ENCODE measurements at regions not wholly inside any gene's neighbourhood (a gene's known extent, or its start where the extent isn't known, plus 50 kb on each side); places are given as distances from the start of the nearest gene placed in this dataset.
"Not testable (repeated sequence)": the region's sequence is repeated elsewhere in the genome, so short reads cannot be mapped to it uniquely, and the experiment has no call there.

GRCh38 chr3:18188491-18188890, 236.6 kb downstream of the SATB1 start:
- no peak for DNase-seq
- no peak for TF ChIP-seq CTCF (IDR thresholded peaks at IDR 0.05; ENCODE audit: low read depth, low read length)

GRCh38 chr3:18185624-18186023, 239.5 kb downstream of the SATB1 start:
- no peak for TF ChIP-seq CTCF (IDR thresholded peaks at IDR 0.05; ENCODE audit: low read depth, low read length)
- no peaks in the 10 kb centered on the region for H3K36me3 ChIP-seq
- no peaks in the 10 kb centered on the region for H3K9me3 ChIP-seq (ENCODE audit: severe bottlenecking)
- H3K27me3 ChIP-seq (ENCODE audit: insufficient read depth, low read depth, severe bottlenecking): no peaks in the 10 kb centered on the region
- H3K27ac ChIP-seq: no peak overlapping the region
- DNase-seq: no peak
- no peak overlapping the region for H3K4me3 ChIP-seq (ENCODE audit: low read depth, low read length)

More at GRCh38 chr3:18188491-18188890, 236.6 kb downstream of the SATB1 start:
- Histone ChIP-seq H3K36me3 (no peaks in the 10 kb centered on the region), H3K4me3 (ENCODE audit: low read depth, low read length) (no peak overlapping the region), H3K27ac (no peak overlapping the region), H3K27me3 (ENCODE audit: insufficient read depth, low read depth, severe bottlenecking) (no peaks in the 10 kb centered on the region), H3K9me3 (ENCODE audit: severe bottlenecking) (no peaks in the 10 kb centered on the region)

GRCh38 chr3:18182923-18183322, 242.2 kb downstream of the SATB1 start:
- not testable (repeated sequence) for H3K4me3 ChIP-seq (ENCODE audit: low read depth, low read length); H3K9me3 ChIP-seq (ENCODE audit: severe bottlenecking); H3K27ac ChIP-seq; H3K27me3 ChIP-seq (ENCODE audit: insufficient read depth, low read depth, severe bottlenecking); H3K36me3 ChIP-seq; DNase-seq

GRCh38 chr3:18179521-18179920, 245.6 kb downstream of the SATB1 start:
- Histone ChIP-seq H3K27ac (no peak overlapping the region), H3K4me3 (ENCODE audit: low read depth, low read length) (no peak overlapping the region), H3K36me3 (no peaks in the 10 kb centered on the region), H3K27me3 (ENCODE audit: insufficient read depth, low read depth, severe bottlenecking) (no peaks in the 10 kb centered on the region), H3K9me3 (ENCODE audit: severe bottlenecking) (no peaks in the 10 kb centered on the region)
- TF ChIP-seq CTCF (IDR thresholded peaks at IDR 0.05; ENCODE audit: low read depth, low read length): no peak
- DNase-seq: no peak

- no peaks in the 10 kb centered on the region for H3K9me3 ChIP-seq (ENCODE audit: severe bottlenecking)
Measured at GRCh38 chr3:18177271-18177670, 247.9 kb downstream of the SATB1 start.

GRCh38 chr3:18173891-18174290, 251.2 kb downstream of the SATB1 start:
- H3K36me3 ChIP-seq; H3K4me3 ChIP-seq (ENCODE audit: low read depth, low read length); DNase-seq; H3K27ac ChIP-seq; H3K9me3 ChIP-seq (ENCODE audit: severe bottlenecking); H3K27me3 ChIP-seq (ENCODE audit: insufficient read depth, low read depth, severe bottlenecking): not testable (repeated sequence)

More at GRCh38 chr3:18177271-18177670, 247.9 kb downstream of the SATB1 start:
- no peaks in the 10 kb centered on the region for H3K36me3 ChIP-seq
- no peak for DNase-seq
- TF ChIP-seq CTCF (IDR thresholded peaks at IDR 0.05; ENCODE audit: low read depth, low read length): no peak
- no peaks in the 10 kb centered on the region for H3K27me3 ChIP-seq (ENCODE audit: insufficient read depth, low read depth, severe bottlenecking)
- H3K27ac ChIP-seq: no peak overlapping the region
- no peak overlapping the region for H3K4me3 ChIP-seq (ENCODE audit: low read depth, low read length)

GRCh38 chr3:18159681-18160080, 265.5 kb downstream of the SATB1 start:
- no peak for TF ChIP-seq CTCF (IDR thresholded peaks at IDR 0.05; ENCODE audit: low read depth, low read length)
- no peak for DNase-seq
- Histone ChIP-seq H3K4me3 (ENCODE audit: low read depth, low read length) (no peak overlapping the region), H3K27me3 (ENCODE audit: insufficient read depth, low read depth, severe bottlenecking) (no peaks in the 10 kb centered on the region), H3K36me3 (no peaks in the 10 kb centered on the region), H3K27ac (no peak overlapping the region), H3K9me3 (ENCODE audit: severe bottlenecking) (no peaks in the 10 kb centered on the region)
